Islet of Langerhans (tissue), 1 donor: ENCODE measurements at regions not wholly inside any gene's neighbourhood (a gene's known extent, or its start where the extent isn't known, plus 50 kb on each side); places are given as distances from the start of the nearest gene placed in this dataset.

ENCODE experiments used
- FAIRE-seq: peaks from one replicate; lab custom pipeline; 2011; peaks lifted over from hg19 to GRCh38; lab: Jason Lieb, UNC

DNA sequence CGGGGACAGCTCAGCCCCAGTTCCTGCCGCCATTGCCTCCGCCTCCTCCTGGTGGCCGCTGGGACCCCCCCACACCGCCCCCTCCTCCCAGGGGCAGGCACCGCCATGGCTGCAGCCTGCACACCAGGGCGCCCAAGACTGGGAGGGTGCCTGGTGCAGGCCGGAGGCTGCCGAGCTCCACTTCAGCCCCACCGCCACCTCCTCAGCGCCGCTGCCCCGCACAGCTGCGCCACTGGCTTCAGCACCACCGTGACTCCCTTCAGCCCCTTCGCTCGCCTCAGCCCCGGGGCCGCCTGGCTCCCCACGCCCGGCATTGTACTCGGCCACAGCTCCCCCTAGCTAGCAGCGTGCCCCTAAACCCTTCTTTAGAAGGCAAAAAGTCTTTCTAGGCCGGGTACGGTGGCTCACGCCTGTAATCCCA lies 131.1 kb downstream of the CRYBB2 start:
- FAIRE-seq = no peak

DNA sequence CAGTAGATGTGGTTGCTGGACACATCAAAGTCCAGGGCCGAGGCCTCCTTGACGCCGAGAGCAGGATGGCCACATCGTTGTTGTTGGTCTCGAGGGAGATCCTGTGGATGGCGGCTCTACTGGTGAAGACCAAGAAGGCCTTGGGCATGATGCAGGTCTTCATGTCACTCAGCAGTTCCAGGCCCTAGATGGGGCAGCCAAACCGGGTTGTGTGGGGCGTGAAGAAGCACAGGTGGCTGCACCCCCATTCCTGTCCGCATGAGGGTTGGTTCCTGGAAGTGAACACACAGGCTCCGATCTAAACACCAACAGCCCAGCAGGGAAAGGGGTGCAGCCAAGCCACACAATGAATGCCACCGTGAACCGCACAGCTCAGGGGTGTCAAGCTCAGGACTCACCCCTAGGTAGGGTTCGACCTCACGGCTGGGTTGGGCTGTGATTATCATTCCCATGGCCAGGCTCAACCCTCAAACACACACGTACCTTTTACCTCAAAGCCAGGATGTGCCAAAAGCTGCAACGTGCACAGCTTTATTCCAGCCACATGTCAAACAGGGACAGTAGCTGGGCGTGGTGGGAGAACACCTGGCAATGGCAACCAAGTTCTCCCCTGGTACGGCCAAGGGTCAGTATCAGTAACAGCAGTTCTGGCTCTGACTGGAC lies 132.3 kb downstream of the CRYBB2 start:
- FAIRE-seq = no peak

DNA sequence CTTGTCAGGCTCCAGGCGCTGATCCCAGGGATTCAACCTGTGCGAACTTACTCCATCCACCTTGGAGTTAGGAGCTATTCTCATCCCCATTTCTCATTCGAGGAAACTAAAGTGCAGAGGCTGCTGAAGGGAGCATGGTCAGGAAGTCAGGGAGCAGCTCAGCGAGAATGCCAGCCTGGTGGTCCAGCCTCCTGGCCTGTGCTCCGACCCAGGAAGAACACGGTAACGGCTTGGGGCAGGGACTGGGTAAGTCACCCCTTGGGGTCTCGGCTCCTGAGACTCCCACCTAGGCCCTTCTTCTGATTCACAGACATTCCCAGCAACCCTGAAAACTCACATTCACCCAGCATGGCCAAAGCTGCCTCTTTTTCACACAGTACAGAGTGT lies 132.8 kb downstream of the CRYBB2 start:
- no peak for FAIRE-seq

DNA sequence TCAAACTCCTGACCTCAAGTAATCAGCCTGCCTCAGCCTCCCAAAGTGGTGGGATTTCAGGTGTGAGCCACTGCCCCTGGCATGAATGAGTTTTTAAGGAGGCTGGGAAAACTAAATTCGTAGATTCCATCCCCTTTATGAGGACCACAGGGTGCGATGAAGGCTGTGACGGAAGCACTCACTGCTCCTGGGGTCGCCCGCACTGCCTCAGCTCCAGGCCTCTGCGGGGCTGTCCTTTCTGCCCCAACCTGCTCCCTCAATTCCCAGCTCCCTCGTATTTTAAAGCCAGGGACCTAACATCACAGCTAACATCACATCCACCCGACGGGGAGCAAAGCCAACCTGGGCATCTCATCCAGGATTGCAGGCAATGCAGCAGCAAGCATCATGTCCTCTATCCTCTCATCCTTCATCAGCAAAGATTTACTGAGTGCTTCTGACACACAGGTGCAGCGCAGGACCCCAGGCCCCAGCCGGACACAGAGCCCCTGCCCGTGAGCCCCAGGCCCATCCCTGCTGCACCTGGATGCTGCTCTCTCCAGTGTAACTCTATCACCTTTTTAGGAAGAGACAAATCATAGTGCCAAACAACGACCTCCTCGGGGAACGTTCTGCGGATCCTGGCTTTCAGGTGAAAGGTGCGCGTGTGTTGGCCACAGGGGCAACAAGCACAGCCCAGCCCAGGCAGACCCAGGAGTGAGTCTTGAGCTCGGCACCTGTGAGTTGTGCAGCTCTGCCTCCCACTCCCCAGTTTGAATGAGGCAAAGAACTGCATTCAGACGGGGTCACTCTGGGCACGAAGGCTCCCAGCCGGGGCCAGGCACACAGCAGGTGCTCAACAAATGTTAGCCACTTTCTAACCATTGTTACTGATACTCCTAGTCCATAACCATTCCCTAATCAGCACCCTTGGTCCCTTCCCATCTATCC lies 134.3 kb downstream of the CRYBB2 start:
- no peak for FAIRE-seq

DNA sequence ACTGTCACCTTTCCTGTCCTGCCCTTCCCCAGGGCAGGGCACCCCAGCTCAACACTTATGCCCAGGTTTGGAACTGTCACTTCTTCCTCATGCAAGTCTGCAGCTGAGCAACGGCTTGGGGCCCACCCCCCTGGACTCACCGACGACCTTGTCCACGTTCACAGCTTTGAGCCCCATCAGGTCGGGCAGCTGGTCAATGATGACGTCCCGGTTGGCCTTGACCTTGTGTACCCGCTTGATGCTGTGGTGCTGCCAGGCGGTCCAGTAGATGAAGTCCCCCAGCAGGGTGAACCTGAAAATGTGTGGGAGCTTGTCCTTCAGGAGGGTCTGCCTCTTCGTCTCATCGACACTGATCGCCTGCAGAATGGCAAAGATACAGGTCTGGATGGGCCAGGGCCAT lies 135.0 kb downstream of the CRYBB2 start:
- FAIRE-seq = no peak

DNA sequence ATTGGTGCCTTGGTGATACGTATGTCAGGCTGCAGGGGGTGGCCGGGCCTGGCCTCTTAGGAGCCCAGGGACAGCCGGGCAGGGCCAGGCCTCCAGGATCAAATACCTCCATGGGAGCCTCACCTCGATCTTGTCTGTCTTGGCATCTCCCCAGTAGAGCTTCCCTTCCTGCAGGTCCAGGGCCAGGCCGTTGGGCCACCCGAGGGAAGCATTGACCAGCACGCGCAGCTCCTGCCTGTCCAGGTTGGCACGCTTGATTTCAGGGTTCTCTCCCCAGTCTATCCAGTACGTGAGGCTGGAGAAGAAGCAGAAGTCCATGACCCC lies 137.7 kb downstream of the CRYBB2 start:
- FAIRE-seq = no peak

DNA sequence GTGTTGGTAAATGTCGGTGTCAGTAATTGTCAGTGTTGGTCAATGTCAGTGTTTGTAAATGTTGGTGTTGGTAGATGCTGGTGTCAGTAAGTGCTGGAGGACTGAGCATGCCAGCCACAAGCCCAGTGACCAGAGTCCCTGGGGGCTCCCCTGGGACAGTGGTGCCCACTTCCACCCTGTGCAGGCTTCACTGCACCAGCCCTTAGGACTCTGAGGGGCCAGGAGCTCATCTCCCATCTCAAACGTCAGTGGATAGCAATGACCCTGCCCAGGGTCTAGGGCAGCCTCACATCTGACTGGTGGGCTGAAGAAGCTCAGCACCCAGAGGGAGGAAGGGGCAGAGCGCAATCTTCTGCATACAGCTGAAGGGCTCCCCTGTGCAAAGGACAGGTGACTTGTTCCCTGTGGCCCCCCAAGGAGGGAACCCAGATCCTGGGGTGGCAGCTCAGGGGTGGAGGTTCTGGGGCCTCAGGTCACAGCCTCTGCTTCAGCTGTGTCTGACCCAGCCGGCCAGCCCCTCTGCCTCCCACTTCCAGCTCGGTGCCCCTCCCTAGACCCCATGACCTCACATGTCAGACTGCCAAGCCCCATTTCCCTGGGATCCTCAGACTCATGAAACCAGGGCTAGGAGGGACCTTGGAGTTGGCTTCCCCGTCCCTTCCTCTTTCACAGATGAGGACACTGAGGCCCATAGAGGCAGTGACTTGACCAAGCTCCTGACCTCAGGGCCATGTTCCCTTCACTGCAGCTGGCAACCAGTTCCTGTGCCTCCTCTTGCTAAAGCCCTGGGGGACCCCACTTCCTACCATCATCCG lies 138.4 kb downstream of the CRYBB2 start:
- FAIRE-seq = no peak

DNA sequence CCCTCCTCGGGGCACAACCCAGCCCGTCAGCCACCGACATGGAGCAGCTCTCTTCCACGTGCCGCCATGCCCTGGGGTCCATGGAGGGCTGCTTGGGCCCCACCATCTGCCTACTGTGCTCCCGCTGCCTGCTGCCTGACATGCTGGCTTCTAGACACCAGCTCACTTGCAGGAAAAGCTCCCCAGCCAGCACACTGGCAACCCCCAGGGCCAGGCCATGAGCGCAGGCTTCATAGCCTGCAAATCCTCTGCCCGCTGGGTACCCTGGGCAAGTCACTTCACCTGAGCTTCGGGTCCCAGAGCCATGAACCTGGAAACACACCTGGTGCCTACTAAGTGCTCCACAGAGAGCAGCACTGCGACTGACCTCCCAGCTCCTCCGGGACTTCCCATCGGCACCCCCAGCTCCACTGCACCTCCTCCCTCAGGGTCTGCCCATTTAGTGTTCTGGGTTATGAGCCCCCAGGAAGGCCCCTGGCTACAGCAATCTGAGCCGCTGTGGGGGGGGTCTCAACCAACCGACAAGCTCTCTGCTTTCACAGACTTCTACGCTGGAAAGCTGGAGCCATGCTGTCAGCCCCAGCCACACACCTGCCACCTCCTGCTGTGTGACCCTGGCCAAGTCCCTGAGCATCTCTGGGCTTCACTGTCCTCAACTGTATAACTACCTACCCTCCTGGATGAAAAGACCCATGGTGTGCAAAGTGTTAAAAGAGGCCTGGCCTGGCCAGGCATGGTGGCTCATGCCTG lies 139.2 kb downstream of the CRYBB2 start:
- no peak for FAIRE-seq

DNA sequence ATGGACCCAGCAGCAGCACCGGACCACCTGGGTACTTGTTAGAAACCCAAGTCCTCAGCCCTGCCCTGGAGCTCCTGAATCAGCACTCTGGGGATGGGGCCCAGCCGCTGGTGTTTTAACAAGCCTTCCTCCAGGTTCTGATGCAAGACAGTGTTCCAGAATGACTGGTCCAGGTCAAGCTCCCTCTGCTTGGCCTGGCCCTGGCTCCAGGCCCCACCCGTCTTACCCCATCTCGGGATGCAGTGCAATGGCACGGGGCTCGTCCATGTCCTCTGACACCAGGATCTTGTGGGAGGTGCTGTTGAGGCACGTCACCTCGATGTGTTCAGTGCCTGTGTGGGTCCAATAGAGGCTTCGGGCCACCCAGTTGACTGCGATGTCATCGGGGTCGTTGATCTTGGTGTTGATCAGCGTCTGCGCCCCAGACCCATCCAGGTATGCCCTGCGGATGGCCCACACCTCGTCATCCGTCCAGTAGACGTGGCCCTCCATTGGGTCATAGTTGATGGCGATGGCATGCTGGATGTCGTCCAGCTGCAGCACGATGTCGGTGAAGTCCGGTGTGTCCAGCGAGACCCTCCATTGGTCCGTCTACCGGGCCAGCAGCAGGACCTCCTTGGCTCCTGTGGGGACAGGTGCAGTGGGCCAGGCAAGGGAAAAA lies 140.3 kb downstream of the CRYBB2 start:
- FAIRE-seq = no peak

DNA sequence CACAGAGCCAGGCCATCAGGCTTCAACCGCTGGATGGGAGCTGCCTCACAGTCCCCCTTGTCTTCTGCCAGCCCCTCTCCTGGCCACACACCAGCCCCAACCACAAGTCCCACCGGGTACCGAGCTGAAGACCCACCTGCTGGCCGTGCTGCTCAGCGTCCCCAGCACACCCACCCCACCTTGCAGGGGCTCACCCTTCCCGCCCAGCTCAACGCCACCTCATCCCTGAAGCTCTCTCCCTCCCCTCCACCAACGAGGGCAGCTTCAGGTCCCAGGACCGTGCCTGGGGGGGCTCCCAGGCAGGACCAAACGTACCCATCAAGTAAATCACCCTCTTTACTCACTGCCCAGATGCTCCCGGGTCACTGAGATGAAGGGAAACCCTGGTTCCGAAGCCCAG lies 141.0 kb downstream of the CRYBB2 start:
- FAIRE-seq = no peak

DNA sequence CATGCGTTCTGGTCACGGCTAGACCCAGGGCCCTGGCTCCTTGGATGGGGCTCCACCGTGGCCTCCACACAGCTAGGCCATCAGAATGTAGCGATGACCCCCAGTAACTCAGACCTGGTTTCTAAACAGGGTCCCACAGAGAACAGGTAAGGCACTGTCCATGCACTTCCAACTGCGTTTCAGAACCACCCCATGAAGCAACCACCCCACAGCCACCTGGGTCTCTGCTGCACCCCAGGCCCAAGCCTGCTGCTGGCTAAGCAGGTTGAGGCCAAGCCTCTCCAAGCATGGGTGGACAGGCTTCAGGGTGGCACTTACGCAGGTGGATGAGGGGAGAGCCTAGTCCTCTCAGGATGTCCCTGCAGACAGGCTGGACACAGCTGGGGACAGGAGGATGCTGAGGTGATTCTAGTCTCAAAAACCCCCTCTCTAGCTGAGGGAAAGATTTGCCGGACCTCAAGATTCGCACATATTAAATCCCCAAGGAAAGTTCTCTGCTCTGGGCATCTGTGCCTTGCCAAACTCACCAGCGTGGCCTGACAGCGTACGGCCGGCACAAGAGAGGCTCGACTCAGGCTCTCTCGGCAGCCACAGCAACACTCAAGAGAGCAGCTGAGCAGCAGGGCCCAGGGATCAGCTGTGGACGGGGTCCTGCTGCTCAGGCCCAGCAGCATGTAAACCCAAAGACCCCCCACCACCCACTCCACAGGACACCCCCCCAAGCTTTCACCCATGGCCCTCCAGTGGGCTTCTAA lies 141.6 kb downstream of the CRYBB2 start:
- no peak for FAIRE-seq

DNA sequence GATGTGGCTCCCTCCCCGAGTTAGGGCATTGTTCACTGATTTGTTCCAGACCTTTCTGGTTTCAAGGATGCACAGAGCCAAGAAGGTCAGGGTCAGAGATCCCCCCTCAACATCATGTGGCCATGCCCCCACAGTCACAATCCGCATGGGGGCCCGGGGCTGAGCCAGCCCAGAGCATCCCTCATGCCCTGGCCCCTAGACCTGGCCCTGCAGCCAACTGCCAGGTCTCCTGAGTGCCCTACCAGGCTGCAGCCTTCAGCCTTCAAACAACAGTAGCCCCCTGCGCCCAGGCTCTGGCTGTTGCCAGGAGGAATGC lies 142.4 kb downstream of the CRYBB2 start:
- FAIRE-seq = no peak

DNA sequence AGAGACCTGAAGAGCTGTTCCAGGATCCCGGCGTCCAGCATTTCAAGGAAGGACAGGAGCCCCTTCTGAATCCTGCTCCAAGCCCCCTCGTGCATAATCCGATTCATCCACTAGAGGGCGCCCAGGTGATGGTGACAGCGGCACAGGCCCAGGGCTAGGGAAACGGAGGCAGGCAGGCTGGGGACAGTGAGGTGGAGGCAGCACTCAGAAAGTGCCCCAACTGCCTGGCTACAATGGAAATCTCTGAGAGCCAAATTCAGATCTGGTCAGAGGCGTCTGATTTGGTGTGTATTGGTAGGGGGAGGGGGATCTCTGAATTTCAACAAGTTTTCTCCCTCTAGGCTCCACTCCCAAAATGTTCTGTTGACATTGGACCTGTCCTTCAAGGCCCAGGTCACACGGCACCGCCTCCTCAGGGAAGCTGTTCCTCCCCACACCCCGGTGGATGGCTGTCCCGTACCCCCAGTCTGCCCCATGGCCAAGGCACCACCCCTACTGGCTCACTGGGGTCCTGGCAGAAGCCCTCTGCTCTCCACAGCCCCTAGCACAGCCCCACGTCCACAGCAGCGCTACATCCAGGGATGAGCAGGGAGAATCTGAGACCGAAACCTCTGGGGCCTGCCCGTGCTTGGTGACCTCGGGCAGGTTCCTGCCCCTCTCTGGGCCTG lies 142.9 kb downstream of the CRYBB2 start:
- no peak for FAIRE-seq

DNA sequence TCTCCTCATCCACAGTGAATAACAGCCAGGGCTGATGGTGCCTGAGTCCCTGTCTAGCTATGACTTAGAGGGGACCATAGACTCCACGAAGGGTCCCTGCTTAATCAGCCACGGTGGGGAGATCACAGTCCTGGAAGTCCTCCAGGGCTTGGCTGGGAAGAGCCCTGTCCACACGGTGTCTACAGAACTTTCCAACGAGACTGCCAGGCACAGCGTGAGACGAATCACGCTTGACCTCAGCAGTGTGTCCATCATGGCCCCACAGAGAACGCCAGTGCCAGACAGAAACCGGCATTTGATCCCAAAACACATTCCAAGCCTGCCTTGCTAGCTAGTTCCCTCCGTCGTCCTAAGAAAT lies 143.4 kb downstream of the CRYBB2 start:
- FAIRE-seq = no peak

DNA sequence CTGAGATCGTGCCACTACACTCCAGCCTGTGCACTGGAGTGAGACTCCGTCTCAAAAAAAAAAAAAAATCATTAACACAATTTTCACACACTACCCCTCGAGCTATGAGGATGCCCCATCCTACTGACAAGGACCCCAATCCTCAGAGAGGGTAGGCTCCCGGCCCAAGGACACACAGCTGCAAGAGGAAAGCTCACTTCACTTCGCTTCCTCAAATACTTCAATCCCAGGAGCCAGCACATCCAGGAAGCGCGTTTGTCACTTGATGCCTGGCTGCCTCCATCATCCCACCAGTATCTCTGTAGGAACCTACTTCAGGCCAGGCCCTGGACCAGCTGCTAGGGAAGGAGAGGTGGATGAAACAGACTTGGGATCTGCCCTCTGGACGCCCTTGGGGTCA lies 144.0 kb downstream of the CRYBB2 start:
- no peak for FAIRE-seq

DNA sequence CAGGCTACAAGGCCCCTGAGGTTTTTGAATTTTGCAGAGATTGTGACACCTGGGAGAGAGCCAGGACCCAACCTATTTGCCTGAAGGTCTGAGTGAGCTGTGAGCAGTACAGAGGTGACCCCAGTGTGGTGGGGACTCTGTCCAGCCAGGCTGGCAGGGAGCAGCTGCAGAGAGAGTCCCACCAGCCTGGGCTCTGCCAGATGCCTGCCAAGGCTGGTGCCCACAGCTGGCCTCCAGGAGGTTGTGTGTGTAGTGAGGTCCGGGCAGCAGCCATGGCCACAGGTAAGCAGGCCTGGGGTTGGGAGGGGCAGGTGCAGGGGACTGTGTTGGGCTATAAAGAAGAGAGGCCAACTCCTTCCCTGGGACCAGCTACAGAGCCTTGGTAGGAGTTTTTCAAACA lies 144.8 kb downstream of the CRYBB2 start:
- FAIRE-seq = no peak

DNA sequence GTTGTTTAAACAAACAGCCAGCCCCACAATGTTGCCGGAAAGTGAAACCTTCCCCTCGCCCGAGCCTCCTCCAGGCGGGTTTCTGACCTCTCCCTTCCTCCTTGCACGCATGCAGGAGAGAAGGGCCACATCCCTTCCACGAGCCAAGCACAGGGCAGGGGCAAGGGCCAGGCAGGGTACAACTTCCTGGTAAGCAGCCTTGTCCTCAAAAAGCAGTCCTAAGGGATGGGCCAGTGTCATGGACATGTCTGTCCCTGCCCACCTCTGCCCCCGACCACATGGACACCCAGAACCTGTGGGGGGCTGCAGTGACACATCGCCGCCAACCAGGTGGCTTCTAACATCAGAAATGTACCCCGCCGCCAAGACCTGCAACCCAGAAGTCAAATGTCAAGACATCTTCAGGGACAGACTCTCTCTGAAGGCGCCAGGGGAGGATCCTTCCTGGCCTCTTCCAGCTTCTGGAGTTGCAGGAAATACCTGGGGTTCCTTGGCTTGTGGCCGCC lies 145.3 kb downstream of the CRYBB2 start:
- FAIRE-seq = no peak

DNA sequence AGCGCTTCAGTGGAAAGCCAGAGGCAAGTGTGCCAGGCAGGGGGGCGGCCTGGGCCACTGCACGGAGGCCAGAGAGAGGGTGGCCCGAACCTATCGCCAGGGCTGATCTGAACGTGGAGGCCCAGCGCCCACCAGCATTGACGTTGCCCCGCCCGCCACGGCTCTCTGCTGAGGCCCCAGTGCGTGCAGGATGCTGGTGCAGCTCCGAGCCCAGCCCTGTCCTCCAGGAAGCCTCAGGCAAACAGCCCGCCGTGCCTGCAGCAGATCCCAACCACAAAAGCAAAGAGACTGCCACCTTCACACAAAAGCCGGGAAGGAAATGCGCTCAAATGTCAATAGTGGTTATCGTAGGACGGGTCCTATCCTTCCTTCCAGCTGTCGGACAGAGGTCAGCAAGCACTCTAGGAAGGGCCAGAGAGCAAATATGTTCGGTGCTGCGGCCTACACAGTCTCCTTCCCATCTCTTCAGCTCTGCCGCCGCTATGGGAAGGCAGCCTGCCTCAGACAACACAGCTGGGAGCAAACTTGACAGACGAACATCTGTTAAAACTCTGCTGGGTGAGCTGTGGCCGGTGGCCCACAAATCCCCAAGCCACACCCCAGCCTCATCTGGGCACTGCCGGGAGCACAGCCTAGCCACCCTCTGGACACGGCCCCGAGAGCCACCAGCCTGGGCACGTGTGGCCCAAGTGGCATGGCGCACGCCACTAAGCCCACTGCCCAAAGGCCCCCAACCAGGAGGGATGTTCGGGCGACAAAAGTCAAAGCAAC lies 146.2 kb downstream of the CRYBB2 start:
- no peak for FAIRE-seq

DNA sequence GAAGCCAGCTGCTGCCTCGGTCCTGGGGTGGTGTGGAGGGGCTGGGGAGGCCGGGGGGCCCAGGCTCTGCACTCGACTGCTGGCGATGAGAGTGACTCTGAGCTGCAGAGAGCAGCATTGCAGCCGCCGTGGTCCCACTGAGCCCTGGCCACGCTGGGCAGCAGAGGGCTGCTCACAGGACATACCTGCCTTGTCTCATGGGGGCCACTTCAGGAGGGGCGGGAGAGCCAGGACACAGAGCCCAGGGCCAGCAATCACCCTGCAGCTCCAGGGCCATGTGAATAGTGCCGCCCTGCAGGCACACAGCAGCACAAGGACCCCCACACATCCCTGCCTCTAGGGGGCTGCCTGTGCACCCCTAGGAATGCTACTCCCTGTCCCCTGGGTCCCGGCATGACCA lies 147.0 kb downstream of the CRYBB2 start:
- no peak for FAIRE-seq
